AG09309 (cell line): ENCODE measurements at regions not wholly inside any gene's neighbourhood (a gene's known extent, or its start where the extent isn't known, plus 50 kb on each side); places are given as distances from the start of the nearest gene placed in this dataset.

Source experiments
- DNase-seq: peaks from one replicate; pipeline ENCODE4 v3.0.0-alpha.2; 2010; ENCODE audit warnings: low read depth
- H3K4me3 ChIP-seq: 2 replicates; pipeline ENCODE4 v1.5.1; 2011; ENCODE audit warnings: mild to moderate bottlenecking, low read depth, low read length, moderate library complexity; ENCODE audit not compliant: control insufficient read depth
- TF ChIP-seq, protein P1 (sequence below): IDR thresholded peaks from 2 replicates; pipeline ENCODE4 v1.5.1; 2011; ENCODE audit warnings: mild to moderate bottlenecking, low read depth, low read length, inconsistent platforms; ENCODE audit not compliant: insufficient read depth, control insufficient read depth; ENCODE audit errors: missing control alignments

DNA sequence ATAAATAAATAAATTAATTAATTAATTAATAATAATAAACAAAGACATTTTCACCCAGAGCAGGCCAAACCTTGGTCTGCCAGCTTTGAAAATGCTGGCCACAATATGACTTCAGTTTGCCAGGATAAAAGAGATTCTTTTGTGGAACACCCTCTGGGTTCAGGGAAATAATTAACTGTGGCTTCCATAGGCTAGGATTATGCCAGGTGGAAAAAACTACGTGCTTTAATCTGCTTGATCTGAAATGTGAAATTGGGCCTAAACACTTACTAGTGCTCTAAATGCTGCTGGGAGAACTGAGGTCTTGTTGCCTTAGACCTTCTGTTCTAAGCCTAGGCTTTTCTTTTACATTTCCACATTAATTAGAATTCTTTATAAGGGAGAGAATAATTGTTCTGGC, 650.0 kb downstream of the DIAPH3 start:
- TF ChIP-seq, protein P1, sequence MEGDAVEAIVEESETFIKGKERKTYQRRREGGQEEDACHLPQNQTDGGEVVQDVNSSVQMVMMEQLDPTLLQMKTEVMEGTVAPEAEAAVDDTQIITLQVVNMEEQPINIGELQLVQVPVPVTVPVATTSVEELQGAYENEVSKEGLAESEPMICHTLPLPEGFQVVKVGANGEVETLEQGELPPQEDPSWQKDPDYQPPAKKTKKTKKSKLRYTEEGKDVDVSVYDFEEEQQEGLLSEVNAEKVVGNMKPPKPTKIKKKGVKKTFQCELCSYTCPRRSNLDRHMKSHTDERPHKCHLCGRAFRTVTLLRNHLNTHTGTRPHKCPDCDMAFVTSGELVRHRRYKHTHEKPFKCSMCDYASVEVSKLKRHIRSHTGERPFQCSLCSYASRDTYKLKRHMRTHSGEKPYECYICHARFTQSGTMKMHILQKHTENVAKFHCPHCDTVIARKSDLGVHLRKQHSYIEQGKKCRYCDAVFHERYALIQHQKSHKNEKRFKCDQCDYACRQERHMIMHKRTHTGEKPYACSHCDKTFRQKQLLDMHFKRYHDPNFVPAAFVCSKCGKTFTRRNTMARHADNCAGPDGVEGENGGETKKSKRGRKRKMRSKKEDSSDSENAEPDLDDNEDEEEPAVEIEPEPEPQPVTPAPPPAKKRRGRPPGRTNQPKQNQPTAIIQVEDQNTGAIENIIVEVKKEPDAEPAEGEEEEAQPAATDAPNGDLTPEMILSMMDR = no peak
- H3K4me3 ChIP-seq = no peak overlapping the region
- DNase-seq = no peak

DNA sequence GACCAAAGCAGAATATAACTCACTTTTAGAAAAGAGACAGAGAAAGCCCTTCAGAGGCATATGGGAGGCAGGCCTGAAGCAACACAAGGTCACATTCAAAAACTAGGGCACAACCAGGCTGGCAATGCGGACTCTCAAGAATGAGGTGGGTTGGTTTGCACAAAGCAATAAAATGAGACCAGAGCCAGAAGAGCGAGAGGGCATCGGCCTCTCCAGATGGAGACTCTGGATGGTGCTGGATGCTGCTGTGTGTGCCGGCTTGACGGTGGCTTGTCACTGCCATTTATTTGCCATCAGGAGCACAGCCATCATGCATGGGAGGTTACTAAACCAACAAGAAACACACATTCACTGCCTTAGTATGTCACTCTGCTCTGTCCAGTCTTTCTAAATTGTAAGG, 649.4 kb downstream of the DIAPH3 start:
- no peak overlapping the region for H3K4me3 ChIP-seq
- TF ChIP-seq, protein P1 = no peak
- no peak for DNase-seq

DNA sequence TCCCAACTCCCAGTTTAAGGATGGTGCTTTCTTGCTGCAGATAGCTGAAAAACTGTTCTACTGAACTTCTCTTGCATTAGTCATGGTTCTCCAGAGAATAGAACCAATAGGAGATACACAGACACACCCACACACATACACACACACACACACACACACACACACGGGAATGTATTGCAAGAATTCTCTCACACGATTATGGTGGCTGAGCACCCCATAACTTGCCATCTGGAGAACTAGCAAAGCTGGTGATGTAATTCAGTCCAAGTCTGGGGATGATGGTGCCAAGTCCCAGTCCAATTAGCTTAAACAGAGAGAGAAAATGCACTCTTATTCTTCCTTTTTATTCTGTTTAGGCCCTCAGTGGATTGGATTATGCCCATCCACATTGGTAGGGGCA, 643.9 kb downstream of the DIAPH3 start:
- no peak overlapping the region for H3K4me3 ChIP-seq
- DNase-seq = no peak
- TF ChIP-seq, protein P1 = no peak

DNA sequence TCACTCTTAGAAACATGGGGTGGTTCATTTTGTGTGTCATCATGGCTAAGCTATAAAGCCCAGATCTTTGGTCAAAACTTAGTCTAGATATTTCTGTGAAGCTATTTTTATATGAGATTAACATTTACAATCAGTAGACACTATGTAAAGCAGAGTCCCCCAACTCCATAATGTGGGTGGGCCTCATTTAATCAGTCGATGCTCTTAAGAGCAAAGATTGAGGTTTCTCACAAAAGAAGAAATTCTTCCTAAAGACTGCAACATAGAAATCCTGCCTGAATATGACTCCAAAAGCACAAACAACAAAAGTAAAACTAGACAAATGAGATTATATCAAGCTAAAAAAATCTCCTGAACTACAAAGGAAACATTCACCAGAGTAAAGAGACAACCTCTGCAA, 642.2 kb downstream of the DIAPH3 start:
- H3K4me3 ChIP-seq = no peak overlapping the region
- DNase-seq = no peak
- TF ChIP-seq, protein P1 = no peak

DNA sequence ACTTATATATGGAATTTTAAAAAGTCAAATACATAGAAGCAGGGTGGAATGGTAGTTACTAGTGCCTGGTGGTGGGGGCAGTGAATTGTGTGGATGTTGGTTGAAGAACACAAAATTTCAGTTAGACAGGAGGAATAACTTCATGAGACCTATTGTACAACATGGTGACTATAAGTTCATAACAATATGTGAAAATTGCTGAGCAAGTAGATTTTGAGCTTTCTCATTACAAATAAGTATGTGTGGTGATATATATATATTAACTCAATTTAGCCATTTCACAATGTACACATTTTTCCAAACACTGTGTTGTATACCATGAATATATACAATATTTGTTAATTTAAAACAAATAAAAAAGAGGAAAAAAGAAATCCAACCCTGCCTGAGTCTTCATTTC, 641.1 kb downstream of the DIAPH3 start:
- no peak overlapping the region for H3K4me3 ChIP-seq
- DNase-seq = no peak
- TF ChIP-seq, protein P1 = no peak

DNA sequence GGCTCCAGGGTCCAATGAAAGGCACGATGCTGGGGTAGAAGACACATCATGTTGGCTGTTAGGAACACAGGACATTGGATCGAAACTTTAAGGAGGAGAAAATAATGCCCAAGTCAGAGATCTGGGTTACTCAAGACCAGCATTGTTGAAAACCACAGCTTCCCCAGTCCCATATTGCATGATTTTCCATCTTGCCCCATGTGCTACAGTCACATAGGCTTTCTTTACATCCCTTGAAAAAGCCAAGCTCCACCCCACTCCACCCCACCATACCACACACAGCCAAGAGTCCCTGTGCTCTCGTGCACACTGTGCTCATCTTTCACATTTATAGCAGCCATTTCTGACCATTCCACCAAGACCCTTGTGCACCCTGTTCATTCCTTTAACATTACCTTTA, 636.2 kb downstream of the DIAPH3 start:
- DNase-seq = no peak
- no peak overlapping the region for H3K4me3 ChIP-seq
- TF ChIP-seq, protein P1 = no peak

DNA sequence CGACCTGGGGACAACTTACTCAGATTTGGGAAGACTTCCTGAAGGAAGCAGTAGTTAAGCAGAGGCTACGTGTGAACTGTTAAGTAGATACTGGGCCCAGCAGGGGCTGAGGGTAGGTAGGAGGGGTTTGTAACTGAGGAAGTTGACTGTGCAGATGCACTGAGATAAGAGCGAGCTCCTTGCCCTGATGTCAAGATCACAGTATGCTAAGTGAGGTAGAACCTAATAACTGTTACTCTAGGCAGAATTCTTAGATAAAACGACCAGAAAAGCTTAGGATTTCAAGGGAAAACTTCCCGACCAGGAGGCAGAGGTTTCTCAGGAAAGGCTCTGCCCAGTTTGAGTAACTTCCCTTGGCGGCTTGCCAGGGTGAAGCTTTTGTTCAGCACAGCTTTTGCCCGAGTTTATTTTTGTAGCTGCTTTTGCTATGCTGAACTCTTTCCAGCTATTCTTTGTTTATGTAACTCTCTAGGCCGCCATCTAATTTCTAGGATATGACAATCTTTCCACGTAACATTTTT, 632.1 kb downstream of the DIAPH3 start:
- TF ChIP-seq, protein P1 = no peak
- H3K4me3 ChIP-seq = no peak overlapping the region
- DNase-seq = peak; percentile 21
